BLaER1 (cell line): ENCODE measurements at regions not wholly inside any gene's neighbourhood (a gene's known extent, or its start where the extent isn't known, plus 50 kb on each side); places are given as distances from the start of the nearest gene placed in this dataset.

Source experiments
- H3K27ac ChIP-seq: shearing (Covaris generic); formaldehyde crosslinking; 2 replicates; pipeline ENCODE4 v1.8.1; 2022
- H3K27me3 ChIP-seq: shearing (Covaris generic); formaldehyde crosslinking; 2 replicates; pipeline ENCODE4 v1.8.1; 2022
- H3K36me3 ChIP-seq: shearing (Covaris generic); formaldehyde crosslinking; 2 replicates; pipeline ENCODE4 v1.8.1; 2022
- H3K4me1 ChIP-seq: shearing (Covaris generic); formaldehyde crosslinking; 2 replicates; pipeline ENCODE4 v1.8.1; 2022
- H3K4me2 ChIP-seq: shearing (Covaris generic); formaldehyde crosslinking; 2 replicates; pipeline ENCODE4 v1.8.1; 2022
- H3K4me3 ChIP-seq: shearing (Covaris generic); formaldehyde crosslinking; 2 replicates; pipeline ENCODE4 v1.8.1; 2022
- H3K9ac ChIP-seq: shearing (Covaris generic); formaldehyde crosslinking; 2 replicates; pipeline ENCODE4 v1.8.1; 2022
- H3K9me3 ChIP-seq: shearing (Covaris generic); formaldehyde crosslinking; 2 replicates; pipeline ENCODE4 v1.8.1; 2022
- H4K20me1 ChIP-seq: shearing (Covaris generic); formaldehyde crosslinking; 2 replicates; pipeline ENCODE4 v1.8.1; 2022
- Cebpa-rat ChIP-seq: shearing (Covaris generic); IDR thresholded peaks from 2 replicates; pipeline ENCODE4 v1.8.1; 2022

- no peaks in the 10 kb centered on the region for H3K36me3 ChIP-seq
- H3K4me2 ChIP-seq, result no peak overlapping the region
- no peak overlapping the region for H3K4me3 ChIP-seq
- no peaks in the 10 kb centered on the region for H3K27me3 ChIP-seq
- TF ChIP-seq Cebpa-rat, result no peak
- H3K4me1 ChIP-seq, result no peaks in the 10 kb centered on the region
- no peak overlapping the region for H3K9ac ChIP-seq
- no peaks in the 10 kb centered on the region for H4K20me1 ChIP-seq
- H3K9me3 ChIP-seq, result 0 out of 2 replicates have a peak, but pooled peaks cover 4% of the 10 kb centered on the region
- H3K27ac ChIP-seq, result no peak overlapping the region
These were observed 533.9 kb downstream of the PLPP3 start for GRCh38 chr1:56045477-56045876.

GRCh38 chr1:56045062-56045461 is 534.3 kb downstream of the PLPP3 start:
- H3K27ac ChIP-seq, result no peak overlapping the region
- no peak for TF ChIP-seq Cebpa-rat
- H3K9me3 ChIP-seq, result 0 out of 2 replicates have a peak, but pooled peaks cover under 1% of the 10 kb centered on the region
- H3K4me3 ChIP-seq, result no peak overlapping the region
- H3K4me1 ChIP-seq, result no peaks in the 10 kb centered on the region
- H3K4me2 ChIP-seq, result no peak overlapping the region
- no peaks in the 10 kb centered on the region for H3K36me3 ChIP-seq
- H4K20me1 ChIP-seq, result no peaks in the 10 kb centered on the region
- no peak overlapping the region for H3K9ac ChIP-seq
- H3K27me3 ChIP-seq, result no peaks in the 10 kb centered on the region

DNA sequence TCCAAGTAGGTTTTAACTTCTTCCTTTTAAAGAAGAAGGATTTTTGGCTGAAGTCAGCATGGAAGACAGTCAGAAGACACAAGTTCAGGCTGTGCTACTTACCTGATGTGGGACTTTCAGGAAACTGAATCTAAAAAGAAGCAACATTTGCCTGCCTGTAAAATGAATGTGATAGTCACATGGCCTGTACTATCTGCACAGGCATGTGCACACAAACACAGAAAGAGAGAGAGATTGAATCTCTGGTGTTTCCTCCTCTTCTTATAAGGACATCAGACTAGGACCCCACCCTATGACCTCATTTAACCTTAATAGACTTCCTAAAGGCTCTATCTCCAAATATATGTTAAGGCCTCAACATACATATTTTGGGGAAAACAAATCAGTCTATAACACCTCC is 542.9 kb downstream of the PLPP3 start:
- no peak overlapping the region for H3K4me2 ChIP-seq
- H3K27ac ChIP-seq, result no peak overlapping the region
- no peak for TF ChIP-seq Cebpa-rat
- H3K9me3 ChIP-seq, result no peaks in the 10 kb centered on the region
- no peaks in the 10 kb centered on the region for H3K4me1 ChIP-seq
- H3K4me3 ChIP-seq, result no peak overlapping the region
- H3K9ac ChIP-seq, result no peak overlapping the region
- no peaks in the 10 kb centered on the region for H3K27me3 ChIP-seq
- no peaks in the 10 kb centered on the region for H4K20me1 ChIP-seq
- H3K36me3 ChIP-seq, result no peaks in the 10 kb centered on the region

- Histone ChIP-seq H3K36me3 (no peaks in the 10 kb centered on the region), H3K9me3 (no peaks in the 10 kb centered on the region), H3K9ac (no peak overlapping the region), H3K4me3 (no peak overlapping the region), H4K20me1 (no peaks in the 10 kb centered on the region), H3K27me3 (no peaks in the 10 kb centered on the region), H3K27ac (no peak overlapping the region), H3K4me2 (no peak overlapping the region), H3K4me1 (no peaks in the 10 kb centered on the region)
- TF ChIP-seq Cebpa-rat, result no peak
These were observed 544.4 kb downstream of the PLPP3 start for GRCh38 chr1:56034847-56035481.

DNA sequence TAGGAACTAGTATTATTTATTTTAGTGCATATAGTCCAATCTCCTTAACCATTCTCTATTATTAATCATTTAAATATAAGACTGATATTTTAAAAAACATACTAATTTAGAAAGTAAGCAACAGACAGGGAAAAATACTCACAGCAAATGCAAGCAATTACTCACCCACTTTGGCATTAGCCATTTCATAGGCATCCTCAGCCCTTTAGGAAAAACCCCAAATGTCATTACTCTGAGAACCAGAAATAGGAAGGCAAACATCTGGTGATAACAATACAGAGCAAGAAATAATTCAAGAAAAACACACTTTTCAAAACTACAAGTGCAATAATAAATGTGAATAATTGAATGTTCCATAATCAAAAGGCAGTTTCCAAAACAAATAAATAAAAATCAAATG is 545.1 kb downstream of the PLPP3 start:
- H3K36me3 ChIP-seq, result no peaks in the 10 kb centered on the region
- TF ChIP-seq Cebpa-rat, result no peak

GRCh38 chr1:56033321-56034037 is 545.9 kb downstream of the PLPP3 start:
- no peaks in the 10 kb centered on the region for H3K4me1 ChIP-seq
- no peaks in the 10 kb centered on the region for H4K20me1 ChIP-seq
- no peaks in the 10 kb centered on the region for H3K27me3 ChIP-seq
- no peak for TF ChIP-seq Cebpa-rat
- H3K9ac ChIP-seq, result no peak overlapping the region
- H3K9me3 ChIP-seq, result no peaks in the 10 kb centered on the region
- H3K4me3 ChIP-seq, result no peak overlapping the region
- no peaks in the 10 kb centered on the region for H3K36me3 ChIP-seq
- H3K4me2 ChIP-seq, result no peak overlapping the region
- H3K27ac ChIP-seq, result no peak overlapping the region

More for the DNA sequence above, 545.1 kb downstream of the PLPP3 start:
- Histone ChIP-seq H3K4me3 (no peak overlapping the region), H3K27ac (no peak overlapping the region), H3K4me2 (no peak overlapping the region), H3K27me3 (no peaks in the 10 kb centered on the region), H3K9me3 (no peaks in the 10 kb centered on the region), H4K20me1 (no peaks in the 10 kb centered on the region), H3K4me1 (no peaks in the 10 kb centered on the region), H3K9ac (no peak overlapping the region)

- Histone ChIP-seq H3K4me3 (no peak overlapping the region), H4K20me1 (no peaks in the 10 kb centered on the region), H3K9ac (no peak overlapping the region), H3K4me2 (no peak overlapping the region), H3K9me3 (no peaks in the 10 kb centered on the region), H3K27ac (no peak overlapping the region), H3K36me3 (no peaks in the 10 kb centered on the region), H3K27me3 (no peaks in the 10 kb centered on the region), H3K4me1 (no peaks in the 10 kb centered on the region)
- no peak for TF ChIP-seq Cebpa-rat
These were observed 547.2 kb downstream of the PLPP3 start for GRCh38 chr1:56032096-56032676.

- Histone ChIP-seq H3K9ac (no peak overlapping the region), H3K4me3 (no peak overlapping the region), H3K9me3 (no peaks in the 10 kb centered on the region), H3K36me3 (no peaks in the 10 kb centered on the region), H4K20me1 (no peaks in the 10 kb centered on the region), H3K4me1 (no peaks in the 10 kb centered on the region), H3K27ac (no peak overlapping the region), H3K27me3 (no peaks in the 10 kb centered on the region), H3K4me2 (no peak overlapping the region)
- no peak for TF ChIP-seq Cebpa-rat
These were observed 548.4 kb downstream of the PLPP3 start for GRCh38 chr1:56031001-56031400.

DNA sequence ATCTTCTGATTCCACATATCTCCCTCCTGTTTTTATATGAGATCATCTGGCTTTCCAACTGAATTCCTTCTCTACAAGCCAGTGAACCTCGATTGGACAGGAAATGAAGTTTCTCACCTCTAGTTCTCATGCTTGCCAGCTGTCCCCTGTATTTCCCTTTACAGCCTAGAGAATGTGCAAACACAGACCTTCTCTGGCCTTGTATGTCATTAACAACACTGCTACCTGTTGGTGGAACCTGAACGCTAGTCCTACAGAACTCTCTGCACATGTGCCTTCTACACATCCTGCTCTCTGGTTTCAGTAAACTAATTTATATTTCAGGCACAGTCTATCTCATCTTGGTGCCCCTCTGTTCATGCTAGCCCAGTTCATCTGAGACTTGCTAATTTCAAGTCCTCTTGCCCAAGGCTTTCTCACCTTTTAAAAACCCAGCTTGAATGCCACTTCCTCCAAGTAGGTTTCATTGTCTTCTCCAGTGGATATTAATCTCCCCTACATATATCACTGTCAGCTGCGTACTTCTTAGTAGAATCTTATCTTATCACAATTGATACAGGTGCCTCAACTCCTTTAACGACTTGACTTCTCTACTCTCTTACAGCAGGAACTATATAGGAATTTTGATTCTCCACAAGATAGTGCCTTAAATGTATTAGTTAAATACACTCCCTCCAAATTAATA is 549.9 kb downstream of the PLPP3 start:
- Histone ChIP-seq H3K9me3 (no peaks in the 10 kb centered on the region), H3K27ac (no peak overlapping the region), H3K27me3 (no peaks in the 10 kb centered on the region), H3K9ac (no peak overlapping the region), H3K4me1 (no peaks in the 10 kb centered on the region), H3K36me3 (no peaks in the 10 kb centered on the region), H4K20me1 (no peaks in the 10 kb centered on the region), H3K4me2 (no peak overlapping the region), H3K4me3 (no peak overlapping the region)
- TF ChIP-seq Cebpa-rat, result no peak

DNA sequence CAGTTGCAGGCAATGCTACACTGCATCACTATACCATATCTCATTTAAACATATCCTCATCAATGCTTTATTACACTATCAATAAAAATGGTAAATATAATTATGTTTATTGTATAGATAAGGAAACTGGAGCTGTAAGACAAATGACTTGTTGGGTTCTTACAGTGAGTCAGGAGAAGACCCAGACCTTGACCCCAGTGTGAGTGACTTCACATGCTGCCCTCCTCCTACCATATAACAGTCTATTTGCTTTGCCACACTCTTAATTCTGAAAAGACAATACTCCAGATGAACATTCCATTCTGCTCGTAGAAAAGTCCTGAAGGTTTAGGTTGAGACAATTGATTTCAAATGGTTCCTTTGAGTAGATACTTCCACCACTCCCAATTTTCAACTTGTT is 550.5 kb downstream of the PLPP3 start:
- H3K4me3 ChIP-seq, result no peak overlapping the region
- no peak for TF ChIP-seq Cebpa-rat
- no peak overlapping the region for H3K27ac ChIP-seq
- no peaks in the 10 kb centered on the region for H3K27me3 ChIP-seq
- H3K9me3 ChIP-seq, result no peaks in the 10 kb centered on the region
- H3K9ac ChIP-seq, result no peak overlapping the region
- H3K36me3 ChIP-seq, result no peaks in the 10 kb centered on the region
- H3K4me1 ChIP-seq, result no peaks in the 10 kb centered on the region
- no peak overlapping the region for H3K4me2 ChIP-seq
- H4K20me1 ChIP-seq, result no peaks in the 10 kb centered on the region
